ENCODE measurements at regions not wholly inside any gene's neighbourhood (a gene's known extent, or its start where the extent isn't known, plus 50 kb on each side); places are given as distances from the start of the nearest gene placed in this dataset.

DNA sequence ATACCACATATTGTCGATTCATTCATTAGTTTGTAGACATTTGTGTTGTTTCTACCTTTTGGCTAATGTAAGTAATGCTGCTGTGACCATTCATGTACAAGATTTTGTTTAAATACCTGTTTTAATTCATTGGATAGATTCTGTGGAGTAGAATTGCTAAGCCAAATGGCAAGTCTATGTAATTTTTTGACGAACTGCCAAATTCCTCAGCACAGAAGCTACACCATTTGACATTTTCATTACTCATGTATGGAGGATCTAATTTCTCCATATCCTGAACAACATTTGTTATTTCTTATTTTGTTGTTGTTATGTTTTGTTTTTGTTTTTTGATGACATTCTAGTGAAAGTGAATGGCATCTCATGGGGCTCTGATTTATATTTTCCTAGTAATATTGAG lies 1351.3 kb upstream of the SORCS1 start:
- DNase-seq (ENCODE audit: low read depth in 1 of 2, low spot score in 2 of 2) (no peak), FAIRE-seq (no peak)
- H4K5ac ChIP-seq (ENCODE audit: insufficient read length, low read depth, low read length), result no peak overlapping the region
- H3K27ac ChIP-seq (ENCODE audit: low read depth, low read length), result no peak overlapping the region
- no peak overlapping the region for H2BK12ac ChIP-seq (ENCODE audit: low read depth, low read length)
- no peak overlapping the region for H3K14ac ChIP-seq (ENCODE audit: insufficient read length)
- no peaks in the 10 kb centered on the region for H3K79me2 ChIP-seq (ENCODE audit: control insufficient read depth in 1 of 2, insufficient read depth in 2 of 2, low read length in 2 of 2)
- H3K4me3 ChIP-seq (ENCODE audit: extremely low read depth in 1 of 4, insufficient read depth in 2 of 4, low read depth in 3 of 4, low read length in 4 of 4), result no peak overlapping the region
- H2BK15ac ChIP-seq (ENCODE audit: low read length), result no peak overlapping the region
- H3K9ac ChIP-seq (replicated peaks in 1 of 4; ENCODE audit: extremely low read depth in 1 of 4, low read depth in 3 of 4, low read length in 3 of 4), result no peak overlapping the region
- no peak for TF ChIP-seq KDM4A (IDR thresholded peaks at IDR 0.05; ENCODE audit: low read depth, low read length, severe bottlenecking)
- no peak for TF ChIP-seq TAF1 (IDR thresholded peaks at IDR 0.05; ENCODE audit: low read depth, low read length)
- TF ChIP-seq CTBP2 (IDR thresholded peaks at IDR 0.05; ENCODE audit: borderline replicate concordance, insufficient read depth, insufficient read length, low read length), result no peak
- H2AFZ ChIP-seq (ENCODE audit: low read length), result no peak overlapping the region
- H3K18ac ChIP-seq (ENCODE audit: extremely low read depth, low read length), result no peak overlapping the region
- H2BK5ac ChIP-seq (ENCODE audit: low read depth, low read length), result no peak overlapping the region
- no peak overlapping the region for H2AK5ac ChIP-seq (ENCODE audit: low read depth, low read length)
- no peak overlapping the region for H2BK120ac ChIP-seq (replicated peaks; ENCODE audit: low read depth, low read length)
- H3K23ac ChIP-seq (ENCODE audit: insufficient read length), result no peak overlapping the region
- POLR2A ChIA-PET (ENCODE audit: partially characterized antibody), result no interaction called here
- CTCF ChIA-PET (ENCODE audit: partially characterized antibody), result no interaction called here
- H3K36me3 ChIP-seq (ENCODE audit: control insufficient read depth in 2 of 4, insufficient read depth in 4 of 4, low read length in 3 of 4), result no peaks in the 10 kb centered on the region
- H2BK20ac ChIP-seq (ENCODE audit: low read length), result no peak overlapping the region
- H3K27me3 ChIP-seq (replicated peaks in 1 of 4; ENCODE audit: control insufficient read depth in 3 of 4, extremely low read depth in 1 of 4, insufficient read depth in 3 of 4, low read length in 3 of 4), result no peaks in the 10 kb centered on the region
- H3K56ac ChIP-seq (replicated peaks; ENCODE audit: insufficient read length, low read depth, low read length), result no peak overlapping the region
- H3K79me1 ChIP-seq (ENCODE audit: low read depth, low read length), result no peaks in the 10 kb centered on the region
- H3K4me1 ChIP-seq (replicated peaks in 1 of 4; ENCODE audit: control insufficient read depth in 3 of 4, insufficient read depth in 4 of 4, low read length in 3 of 4), result no peaks in the 10 kb centered on the region
- 97% methylated on average over 2 of the region's 2 CpGs; no CpG with 5 or more reads in 1 of the 2 experiments for WGBS, 2 experiments (ENCODE audit: extremely low coverage in 1 of 2, insufficient coverage in 1 of 2, insufficient read length in 1 of 2, insufficient replicate concordance in 2 of 2, low coverage in 1 of 2, low lambda C conversion rate in 2 of 2, missing lambda C conversion rate in 1 of 2)
- H3K23me2 ChIP-seq (ENCODE audit: low read depth, low read length), result no peaks in the 10 kb centered on the region
- no peak overlapping the region for H3K4ac ChIP-seq (replicated peaks; ENCODE audit: insufficient read length, low read depth, low read length)
- no peak overlapping the region for H4K8ac ChIP-seq (ENCODE audit: extremely low read depth, insufficient read depth, low read length)
- H4K20me1 ChIP-seq (replicated peaks in 1 of 2; ENCODE audit: control insufficient read depth in 1 of 2, insufficient read depth in 2 of 2, low read length in 2 of 2), result no peaks in the 10 kb centered on the region
- no peak overlapping the region for H3K4me2 ChIP-seq (ENCODE audit: insufficient read depth in 1 of 2, low read depth in 2 of 2, low read length in 2 of 2)
- peaks cover 0 to 5% of the 10 kb centered on the region in 2 experiments; a peak in 1 of 4 replicates for H3K9me3 ChIP-seq (ENCODE audit: insufficient read depth in 2 of 2, low read depth in 1 of 2, low read length in 1 of 2)
- no peak overlapping the region for H4K91ac ChIP-seq (replicated peaks; ENCODE audit: insufficient read length, low read length)
